COLO668 (cell line): ENCODE measurements at regions not wholly inside any gene's neighbourhood (a gene's known extent, or its start where the extent isn't known, plus 50 kb on each side); places are given as distances from the start of the nearest gene placed in this dataset.
"Not testable (repeated sequence)": the region's sequence is repeated elsewhere in the genome, so short reads cannot be mapped to it uniquely, and the experiment has no call there.

Experiments used
- DNase-seq: peaks from one replicate; lab custom pipeline; 2025; ENCODE audit not compliant: unreplicated experiment; lab: John Stamatoyannopoulos, UW

GRCh38 chr13:59270327-59270726 lies 893.4 kb downstream of the DIAPH3 start:
- DNase-seq = no peak

DNA sequence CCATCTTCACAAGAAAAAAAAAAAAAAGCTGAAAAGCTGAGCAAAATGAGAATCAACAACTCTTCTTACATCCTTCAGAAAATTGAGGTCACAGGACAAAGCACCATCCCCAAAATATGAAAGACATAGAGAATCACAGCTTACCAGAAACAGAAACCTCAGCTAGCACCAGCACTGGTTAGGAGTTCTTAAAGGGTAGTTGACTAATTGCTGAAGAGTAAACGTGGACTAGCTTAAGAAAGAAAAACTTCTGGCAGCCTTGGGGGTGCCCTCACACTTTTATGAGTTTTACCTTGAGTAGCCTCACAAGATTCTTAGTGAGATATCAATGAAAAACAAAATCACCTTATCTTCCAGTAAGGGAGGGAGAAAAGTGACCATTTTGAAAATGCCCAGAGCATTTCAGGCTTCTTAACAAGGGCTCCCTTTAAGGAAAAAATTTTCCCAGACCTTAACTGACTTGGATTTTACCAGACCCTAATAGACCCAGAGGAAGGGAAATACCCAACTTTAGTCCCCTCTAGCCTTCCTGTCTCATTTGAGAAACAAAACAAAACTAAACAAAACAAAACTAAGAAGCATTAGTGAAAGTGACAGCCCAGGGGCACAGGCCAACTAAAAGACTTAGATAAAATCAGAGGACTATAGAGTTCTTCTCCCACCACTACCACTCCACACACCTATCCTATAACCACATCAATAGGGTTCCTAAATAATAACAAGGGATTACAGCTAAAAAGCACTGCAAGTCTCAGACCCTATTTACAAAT lies 888.6 kb downstream of the DIAPH3 start:
- no peak for DNase-seq

- no peak for DNase-seq
Measured at GRCh38 chr13:59276436-59276835, 887.3 kb downstream of the DIAPH3 start.

- no peak for DNase-seq
Measured at GRCh38 chr13:59277106-59277505, 886.6 kb downstream of the DIAPH3 start.

GRCh38 chr13:59279028-59279427 lies 884.7 kb downstream of the DIAPH3 start:
- DNase-seq = no peak

DNA sequence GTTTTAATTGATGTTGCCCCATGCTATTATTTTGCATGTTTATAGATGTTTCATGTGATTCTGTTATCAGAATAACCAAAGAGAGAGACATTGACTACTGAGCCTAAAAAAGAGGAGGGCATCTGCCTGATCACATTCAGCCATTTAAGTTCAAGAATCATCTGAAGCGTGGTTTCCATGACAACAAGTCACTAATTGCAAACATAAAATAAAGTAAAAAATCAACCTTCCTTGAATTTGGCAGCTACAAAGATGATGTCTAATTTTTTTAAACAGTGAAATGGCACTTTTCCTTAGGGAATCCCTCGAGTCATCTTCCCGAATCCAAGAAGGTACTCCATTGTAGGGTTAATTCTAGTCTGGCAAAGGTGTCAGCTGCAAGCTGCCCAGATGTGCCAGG lies 884.2 kb downstream of the DIAPH3 start:
- DNase-seq = no peak

- no peak for DNase-seq
Measured at GRCh38 chr13:59280297-59280696, 883.4 kb downstream of the DIAPH3 start.

DNA sequence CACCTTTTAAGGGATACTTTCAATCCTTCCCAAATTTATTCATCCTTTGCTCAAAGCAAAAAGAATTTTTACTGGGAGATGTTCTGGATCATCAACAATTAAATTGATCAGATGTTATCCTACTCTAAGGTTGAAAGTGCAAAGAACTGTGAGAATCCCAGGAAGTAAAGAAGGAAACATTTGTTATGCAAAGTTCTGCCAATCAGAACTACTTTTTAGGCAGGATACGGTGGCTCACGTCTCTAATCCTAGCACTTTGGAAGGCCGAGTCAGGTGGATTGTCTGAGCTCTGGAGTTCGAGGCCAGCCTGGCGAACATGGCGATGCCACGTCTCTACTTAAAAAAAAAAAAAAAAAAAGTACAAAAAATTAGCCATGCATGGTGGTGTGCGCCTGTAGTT lies 882.3 kb downstream of the DIAPH3 start:
- DNase-seq = no peak

GRCh38 chr13:59292240-59292639 lies 871.5 kb downstream of the DIAPH3 start:
- DNase-seq = not testable (repeated sequence)

DNA sequence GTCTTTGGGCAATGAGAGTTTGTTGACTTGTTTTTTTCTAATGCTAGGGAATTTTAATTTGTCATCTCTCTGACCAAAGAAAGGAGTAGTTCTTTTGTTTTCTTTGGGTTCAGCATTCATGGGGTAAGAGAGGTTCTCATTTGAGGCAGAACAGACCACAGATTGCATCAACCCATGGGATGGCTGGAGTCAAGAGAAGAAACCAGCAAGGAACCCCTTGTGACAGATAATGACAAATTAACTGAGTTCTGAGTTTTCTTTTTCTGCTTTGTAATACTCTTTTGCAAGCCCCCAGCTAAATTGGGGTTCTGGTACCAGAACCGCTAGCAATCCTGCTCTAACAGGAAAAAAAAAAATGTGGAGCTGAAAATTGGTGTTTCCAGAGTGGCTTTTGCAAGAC lies 864.1 kb downstream of the DIAPH3 start:
- no peak for DNase-seq

DNA sequence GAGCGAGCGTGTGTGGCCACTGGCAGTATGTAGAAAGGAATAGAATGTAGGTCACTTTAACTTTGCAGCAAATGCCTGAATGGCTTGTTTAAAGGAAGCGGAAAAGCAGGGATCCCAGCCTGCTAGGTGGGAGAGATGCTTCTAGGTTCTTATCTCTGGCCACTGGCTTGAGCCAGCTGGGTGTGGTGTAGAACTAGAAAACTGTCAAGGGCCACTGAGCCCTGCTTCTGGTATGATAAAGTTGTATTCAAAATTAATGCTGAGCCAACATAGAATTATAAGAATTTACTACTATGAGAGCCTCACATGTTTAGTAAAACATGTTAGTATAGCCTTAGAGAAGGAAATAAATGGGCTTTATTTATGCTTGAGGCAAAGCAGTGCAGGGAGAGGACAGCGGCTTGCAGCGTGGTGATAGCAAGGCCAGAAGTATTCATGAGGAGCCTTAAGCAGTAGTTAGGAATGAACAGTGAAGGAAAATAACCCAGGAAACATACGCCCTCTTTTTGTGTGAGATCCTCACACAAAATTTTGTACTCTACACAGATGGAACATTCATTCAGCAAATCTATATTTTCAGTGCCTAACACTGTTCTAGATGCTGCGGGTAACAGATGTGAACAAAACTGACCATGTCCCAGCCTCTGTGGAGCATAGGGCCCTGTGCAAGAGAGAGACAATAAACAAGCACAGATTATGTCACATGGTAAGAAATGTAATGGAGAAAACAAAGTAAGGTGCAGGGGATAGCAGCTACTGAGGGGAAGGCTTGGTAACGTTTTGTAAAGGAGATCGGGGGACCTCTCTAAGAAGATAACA lies 863.2 kb downstream of the DIAPH3 start:
- no peak for DNase-seq

DNA sequence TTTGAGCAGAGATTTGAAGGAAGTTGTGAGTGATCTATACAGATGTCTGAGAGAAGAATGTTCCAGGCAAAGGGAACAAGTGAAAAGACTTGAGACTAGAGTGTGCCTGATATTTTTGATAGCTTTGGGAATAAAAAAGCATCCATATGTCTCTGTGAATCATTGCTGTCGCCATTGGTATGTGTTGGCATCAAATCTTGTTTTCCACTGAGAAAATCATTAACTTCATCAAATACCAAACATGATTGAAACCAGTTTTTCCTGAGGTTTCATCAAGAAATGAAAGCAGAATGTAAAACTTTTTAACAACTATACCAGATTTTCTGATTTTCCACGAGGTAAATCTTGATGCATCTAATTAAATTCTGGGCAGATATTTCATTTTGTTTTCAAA lies 862.6 kb downstream of the DIAPH3 start:
- no peak for DNase-seq

DNA sequence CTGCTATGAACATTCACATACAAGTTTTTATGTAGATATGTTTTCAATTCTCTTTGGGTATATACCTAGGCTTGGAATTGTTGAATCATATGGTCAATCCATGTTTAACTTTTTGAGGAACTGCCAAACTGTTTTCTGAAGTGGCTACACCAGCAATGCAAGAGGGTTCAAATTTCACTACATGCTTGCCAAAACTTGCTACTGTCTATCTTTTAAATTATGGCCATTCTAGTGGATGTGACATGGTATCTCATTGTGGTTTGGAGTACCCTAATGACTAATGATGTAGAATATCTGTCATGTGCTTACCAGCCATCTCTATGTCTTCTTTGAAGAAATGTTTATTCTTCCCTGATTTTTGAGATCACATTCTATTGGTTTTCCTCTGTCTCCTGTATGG lies 860.3 kb downstream of the DIAPH3 start:
- no peak for DNase-seq

DNA sequence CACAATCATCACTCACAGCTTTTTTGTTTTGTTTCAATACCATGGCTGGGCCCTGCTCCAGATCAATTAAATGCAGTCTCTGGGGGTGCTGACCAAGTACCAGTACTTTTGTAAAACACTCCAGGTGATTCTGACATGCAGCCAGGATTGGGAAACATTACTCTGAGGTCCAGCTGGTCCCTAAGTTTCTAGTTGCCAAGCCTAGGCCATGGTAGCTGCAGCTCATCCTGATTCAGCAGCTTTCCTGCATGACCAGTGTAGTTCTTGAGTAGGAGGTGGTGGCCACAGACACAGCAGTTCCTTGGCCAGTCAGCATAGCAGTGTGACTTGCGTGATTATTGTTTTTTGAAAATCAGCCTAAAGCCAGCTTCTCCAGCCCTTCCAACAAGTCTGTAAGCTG lies 859.1 kb downstream of the DIAPH3 start:
- DNase-seq = no peak

- DNase-seq = no peak
Measured at GRCh38 chr13:59305896-59306295, 857.8 kb downstream of the DIAPH3 start.

- no peak for DNase-seq
Measured at GRCh38 chr13:59312776-59313175, 851.0 kb downstream of the DIAPH3 start.

DNA sequence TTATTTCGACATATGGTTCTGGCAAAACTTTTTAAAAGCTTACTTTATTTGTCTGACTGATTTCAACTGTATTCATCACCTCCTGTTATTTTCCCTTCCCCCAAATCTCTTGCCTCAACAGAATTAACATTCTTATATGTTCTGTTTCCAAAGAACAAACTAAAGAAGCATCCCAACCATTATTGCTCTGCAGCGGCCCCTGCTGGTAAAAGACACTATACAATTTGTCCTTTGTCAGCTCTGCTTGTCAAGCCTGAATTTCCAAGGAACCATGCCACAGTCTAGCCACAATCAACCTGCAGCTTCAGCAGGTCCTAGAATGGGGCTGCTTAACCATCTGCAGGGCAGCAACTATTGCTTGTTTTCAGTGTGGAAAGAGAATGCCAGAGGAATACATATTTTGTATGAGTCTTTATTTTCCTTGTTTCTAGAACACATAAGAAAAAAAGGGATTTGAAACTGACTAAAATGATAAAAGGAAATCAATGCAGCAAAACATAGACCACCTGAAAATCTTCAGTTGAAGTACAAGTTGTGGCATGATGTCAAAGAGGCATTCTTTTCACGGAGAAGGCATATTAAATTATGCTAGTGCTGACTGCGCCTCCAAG lies 845.3 kb downstream of the DIAPH3 start:
- peak; percentile 86 for DNase-seq

DNA sequence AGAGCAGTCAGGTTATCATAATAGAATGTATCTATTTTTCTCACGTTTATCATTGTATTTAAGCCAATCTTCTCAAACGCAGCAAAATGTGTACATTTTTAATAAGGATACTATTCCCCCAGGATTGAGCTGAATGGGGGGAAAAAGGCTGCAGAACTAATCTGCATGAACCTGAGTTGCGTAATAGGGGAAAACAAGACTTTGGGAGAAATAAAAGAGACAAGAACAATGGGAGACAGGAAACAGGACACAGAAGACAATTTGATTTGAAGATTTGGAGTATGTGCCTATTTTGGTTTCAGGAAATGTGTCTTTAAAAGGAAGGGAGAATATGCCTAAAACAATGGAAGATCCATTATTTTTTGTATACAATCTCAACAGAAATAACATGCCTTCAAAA lies 844.5 kb downstream of the DIAPH3 start:
- DNase-seq = no peak

- no peak for DNase-seq
Measured at GRCh38 chr13:59320021-59320420, 843.7 kb downstream of the DIAPH3 start.

- DNase-seq = not testable (repeated sequence)
Measured at GRCh38 chr13:59324401-59324800, 839.3 kb downstream of the DIAPH3 start.

- DNase-seq = no peak
Measured at GRCh38 chr13:59326717-59327116, 837.0 kb downstream of the DIAPH3 start.

DNA sequence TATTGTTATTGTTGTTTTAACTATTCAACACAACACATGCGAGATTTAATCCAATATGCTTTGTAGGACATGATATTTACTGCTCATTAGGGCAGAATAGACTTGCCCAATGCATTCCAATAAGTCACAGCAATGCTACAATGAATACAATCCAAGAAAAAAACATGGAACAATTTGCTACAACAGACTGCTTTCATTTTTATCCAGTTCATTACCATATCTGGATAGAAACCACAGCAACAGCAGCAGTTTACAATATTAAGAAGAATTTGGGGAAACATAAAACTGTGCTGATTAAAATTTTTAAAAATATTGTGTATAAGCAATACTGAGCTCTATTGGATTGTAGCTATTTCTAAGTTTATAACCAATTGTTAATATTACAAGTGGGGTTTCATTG lies 833.0 kb downstream of the DIAPH3 start:
- DNase-seq = no peak
